GM12874 (cell line): ENCODE measurements at regions not wholly inside any gene's neighbourhood (a gene's known extent, or its start where the extent isn't known, plus 50 kb on each side); places are given as distances from the start of the nearest gene placed in this dataset.

ENCODE experiments used
- TF ChIP-seq, protein P1 (sequence below): IDR thresholded peaks from 2 replicates; pipeline ENCODE4 v1.5.1; 2011; ENCODE audit warnings: low read depth, mild to moderate bottlenecking, control low read depth, low read length, moderate library complexity; ENCODE audit not compliant: insufficient read depth

DNA sequence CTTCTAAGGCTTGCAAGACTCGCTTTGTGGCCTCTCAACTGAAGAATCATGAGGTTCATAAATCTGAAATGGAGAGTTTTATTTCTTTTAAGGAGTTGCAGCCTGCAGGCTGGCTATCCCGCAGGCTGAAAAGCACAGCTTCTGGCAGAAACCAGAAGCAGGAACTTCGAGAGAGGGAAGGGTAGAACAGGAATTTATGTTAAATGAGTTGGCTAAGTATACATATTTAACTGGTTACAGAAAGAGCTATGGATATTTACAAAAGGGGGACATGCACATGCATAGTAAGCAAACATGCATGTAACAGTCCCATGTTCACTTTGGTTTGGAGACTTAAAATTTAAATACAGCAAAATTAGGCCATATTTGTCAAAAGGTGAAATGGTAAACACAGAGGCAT, 787.0 kb downstream of the TFAP2A start:
- TF ChIP-seq, protein P1, sequence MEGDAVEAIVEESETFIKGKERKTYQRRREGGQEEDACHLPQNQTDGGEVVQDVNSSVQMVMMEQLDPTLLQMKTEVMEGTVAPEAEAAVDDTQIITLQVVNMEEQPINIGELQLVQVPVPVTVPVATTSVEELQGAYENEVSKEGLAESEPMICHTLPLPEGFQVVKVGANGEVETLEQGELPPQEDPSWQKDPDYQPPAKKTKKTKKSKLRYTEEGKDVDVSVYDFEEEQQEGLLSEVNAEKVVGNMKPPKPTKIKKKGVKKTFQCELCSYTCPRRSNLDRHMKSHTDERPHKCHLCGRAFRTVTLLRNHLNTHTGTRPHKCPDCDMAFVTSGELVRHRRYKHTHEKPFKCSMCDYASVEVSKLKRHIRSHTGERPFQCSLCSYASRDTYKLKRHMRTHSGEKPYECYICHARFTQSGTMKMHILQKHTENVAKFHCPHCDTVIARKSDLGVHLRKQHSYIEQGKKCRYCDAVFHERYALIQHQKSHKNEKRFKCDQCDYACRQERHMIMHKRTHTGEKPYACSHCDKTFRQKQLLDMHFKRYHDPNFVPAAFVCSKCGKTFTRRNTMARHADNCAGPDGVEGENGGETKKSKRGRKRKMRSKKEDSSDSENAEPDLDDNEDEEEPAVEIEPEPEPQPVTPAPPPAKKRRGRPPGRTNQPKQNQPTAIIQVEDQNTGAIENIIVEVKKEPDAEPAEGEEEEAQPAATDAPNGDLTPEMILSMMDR, result no peak

DNA sequence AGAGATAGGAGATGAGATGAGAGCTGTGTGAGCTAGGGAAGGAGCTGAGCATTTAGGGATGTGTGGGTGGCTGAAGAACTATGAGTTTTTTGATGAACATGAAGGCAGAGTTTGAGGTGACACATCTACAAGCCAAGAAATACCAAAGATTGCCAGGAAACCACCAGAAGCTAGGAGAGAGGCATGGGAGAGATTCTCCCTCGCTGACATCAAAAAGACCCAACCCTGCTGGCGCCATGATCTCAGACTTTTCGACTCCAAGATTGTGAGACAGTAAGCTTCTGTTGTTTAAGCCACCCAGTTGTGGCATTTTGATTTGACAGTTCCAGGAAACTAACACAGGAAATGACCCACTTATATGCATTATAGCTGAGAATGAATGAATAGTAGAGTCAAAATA, 790.9 kb downstream of the TFAP2A start:
- TF ChIP-seq, protein P1, result no peak

DNA sequence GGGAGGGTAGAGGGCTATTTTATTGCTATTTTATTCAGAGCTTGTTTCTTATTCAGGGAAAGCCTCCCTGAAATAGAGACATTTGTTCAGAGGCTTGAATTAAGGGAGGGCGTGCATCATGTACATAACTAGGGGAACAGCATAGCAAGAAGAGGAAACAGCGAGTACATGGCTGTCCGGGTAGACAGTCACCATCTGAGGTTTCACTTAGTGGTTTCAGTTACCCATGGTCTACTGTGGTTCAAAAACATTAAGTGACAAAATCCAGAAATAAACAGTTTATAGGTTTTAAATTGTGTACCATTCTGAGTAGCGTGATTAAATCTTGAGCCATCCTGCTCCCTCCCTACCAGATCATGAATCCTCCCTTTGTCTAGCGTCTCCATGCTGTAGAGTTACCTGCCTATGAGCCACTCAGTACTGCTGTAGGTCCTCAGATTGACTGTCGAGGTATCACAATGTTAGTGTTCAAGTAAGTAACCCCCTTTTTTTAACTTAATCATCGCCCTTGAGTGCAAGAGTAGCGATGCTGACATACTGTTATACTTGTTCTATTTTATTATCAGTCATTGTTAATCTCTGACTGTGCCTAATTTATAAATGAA, 791.5 kb downstream of the TFAP2A start:
- TF ChIP-seq, protein P1, result no peak

DNA sequence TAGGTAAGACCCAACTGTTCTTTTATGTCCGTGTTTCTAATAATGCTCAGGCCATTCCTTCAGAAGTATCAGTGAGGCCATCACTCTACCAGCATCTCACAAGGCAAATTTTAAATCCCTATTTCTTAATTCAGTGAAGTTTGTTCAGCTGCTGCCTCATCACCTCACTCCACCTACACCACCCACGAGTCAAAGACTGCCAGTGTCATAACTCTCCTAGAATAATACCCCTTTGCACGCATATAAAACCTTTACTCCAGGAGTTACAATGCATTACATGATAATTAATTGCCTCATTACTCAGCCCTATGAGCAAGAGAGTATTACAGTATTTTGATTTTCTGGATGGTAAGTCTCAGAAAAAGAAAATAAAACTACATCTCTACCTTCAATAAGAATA, 793.6 kb downstream of the TFAP2A start:
- TF ChIP-seq, protein P1, result no peak

DNA sequence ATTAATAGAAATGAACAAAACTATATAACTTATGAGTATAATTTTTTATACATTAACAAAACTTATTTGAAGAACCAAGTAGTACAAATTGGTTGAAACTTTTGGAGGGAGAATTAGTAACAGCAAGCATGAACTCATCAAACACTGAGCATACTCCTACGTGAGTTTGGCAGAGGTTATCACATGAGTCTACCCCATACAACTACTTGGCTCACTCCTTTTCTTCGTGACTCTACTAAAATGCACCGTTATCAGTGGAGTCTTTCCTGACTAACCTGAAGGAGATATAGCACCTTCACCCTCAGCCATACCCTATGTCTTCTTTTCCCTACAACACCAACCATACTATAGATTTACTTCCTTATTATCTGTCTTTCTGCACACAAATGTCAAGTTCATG, 794.2 kb downstream of the TFAP2A start:
- TF ChIP-seq, protein P1, result no peak

DNA sequence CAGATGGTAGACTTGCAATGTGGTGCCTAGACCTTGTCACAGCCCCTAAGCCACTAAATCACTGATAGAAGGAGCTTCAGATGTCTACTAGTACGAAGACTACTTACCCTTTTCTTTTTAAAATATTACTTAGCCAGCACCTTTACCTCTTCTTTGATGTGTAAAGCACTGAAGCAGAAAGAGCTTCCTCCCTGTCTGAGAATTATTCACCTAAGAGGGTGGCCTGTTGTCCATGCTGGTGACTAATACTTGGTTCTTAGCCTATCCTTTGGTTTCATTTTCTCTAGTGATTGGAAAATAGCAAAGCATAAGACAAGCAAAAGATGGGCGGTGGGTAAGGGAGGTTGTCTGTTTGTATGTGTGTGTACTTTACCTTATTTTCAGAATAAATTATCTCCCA, 794.6 kb downstream of the TFAP2A start:
- TF ChIP-seq, protein P1, result no peak

DNA sequence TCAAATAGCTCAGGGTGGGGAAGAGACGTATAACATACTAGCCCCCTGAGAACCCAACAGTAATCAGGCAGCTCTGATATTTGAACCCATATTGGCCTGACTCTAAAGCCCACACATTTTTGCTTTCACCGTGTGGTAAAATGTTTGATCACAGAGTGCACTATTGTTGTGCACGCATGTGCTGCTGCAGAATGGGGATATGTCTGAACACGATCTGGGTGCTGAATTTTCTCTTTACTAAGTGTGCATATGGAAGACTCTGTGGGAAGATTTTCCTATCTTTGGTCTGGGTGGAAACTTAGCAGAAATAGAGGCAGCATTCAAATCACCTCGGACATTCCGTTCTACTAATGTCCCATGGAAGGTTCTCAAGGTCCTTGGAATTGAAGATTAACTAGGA, 800.1 kb downstream of the TFAP2A start:
- TF ChIP-seq, protein P1, result no peak
